Tibial artery (tissue), 4 donors: ENCODE measurements at regions not wholly inside any gene's neighbourhood (a gene's known extent, or its start where the extent isn't known, plus 50 kb on each side); places are given as distances from the start of the nearest gene placed in this dataset.

Experiments used
- DNase-seq, 2 donors: peaks; one replicate each; pipeline ENCODE4 v3.0.0-alpha.2; 2019
- H3K27ac ChIP-seq, 2 donors: fragments of 200-600 bp; sonication (generic) in 1 of 2; 1 replicate in 1 of 2; 2 replicates in 1 of 2; pipeline ENCODE4 v1.5.1; 2018 to 2019; ENCODE audit warnings: mild to moderate bottlenecking in 1 of 2
- H3K27me3 ChIP-seq, 2 donors: fragments of 200-600 bp; sonication (generic) in 1 of 2; one replicate each; pipeline versions ENCODE4 v1.5.1 to v1.6.0; 2016 to 2019
- H3K36me3 ChIP-seq, 3 donors: fragments of 200-600 bp; sonication (generic) in 2 of 3; one replicate each; pipeline ENCODE4 v1.5.1; 2016 to 2019; ENCODE audit warnings: mild to moderate bottlenecking in 2 of 3
- H3K4me1 ChIP-seq, 4 donors: fragments of 200-600 bp; sonication (generic) in 2 of 4; 1 replicate in 3 of 4; 2 replicates in 1 of 4; pipeline ENCODE4 v1.5.1; 2016 to 2019
- H3K4me3 ChIP-seq, 2 donors: fragments of 200-600 bp; sonication (generic) in 1 of 2; 1 replicate in 1 of 2; 2 replicates in 1 of 2; pipeline ENCODE4 v1.5.1; 2018 to 2019; ENCODE audit warnings: mild to moderate bottlenecking in 2 of 2
- H3K9me3 ChIP-seq, 3 donors: fragments of 200-600 bp; sonication (generic) in 1 of 3; one replicate each; pipeline ENCODE4 v1.5.1; 2016 to 2019
- intact Hi-C: fragments of 100-400 bp; cut with DNase I; formaldehyde crosslinking; loops from one replicate; pipeline ENCODE4 v1.15.0; 2023; ENCODE audit warnings: low total_unique reads
- TF ChIP-seq, protein P1 (sequence below), 2 experiments: fragments of 200-600 bp in 1 of 2; fragments of 450-650 bp in 1 of 2; IDR thresholded peaks; one replicate each; pipeline ENCODE4 v1.5.1; 2017 to 2019; ENCODE audit warnings: antibody characterized with exemption in 2 of 2, mild to moderate bottlenecking in 1 of 2, moderate library complexity in 1 of 2

DNA sequence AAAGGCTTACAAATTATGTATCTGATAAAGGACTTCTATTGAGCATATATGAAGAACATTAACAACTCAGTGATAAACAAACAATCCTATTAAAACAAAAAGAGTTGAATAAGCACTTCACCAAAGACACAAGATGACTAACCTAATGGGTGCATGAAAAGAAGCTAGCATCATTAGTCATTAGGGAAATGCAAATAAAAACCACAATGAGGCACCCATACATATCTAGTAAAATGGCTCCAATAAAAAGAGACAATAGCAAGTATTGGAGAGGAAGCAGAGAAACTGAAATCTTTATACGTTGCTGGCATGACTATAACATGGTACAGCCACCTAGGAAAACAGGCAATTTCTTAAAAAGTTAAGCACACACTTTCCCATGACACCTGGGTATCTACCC, 77.6 kb upstream of the ZMIZ1 start:
- DNase-seq: no peak
- Histone ChIP-seq H3K36me3 (no peaks in the 10 kb centered on the region), H3K4me3 (no peak overlapping the region), H3K27ac (no peak overlapping the region), H3K27me3 (no peaks in the 10 kb centered on the region), H3K4me1 (peaks cover 0 to 8% (median 1%) of the 10 kb centered on the region in 4 donors), H3K9me3 (no peaks in the 10 kb centered on the region)
- TF ChIP-seq, protein P1, sequence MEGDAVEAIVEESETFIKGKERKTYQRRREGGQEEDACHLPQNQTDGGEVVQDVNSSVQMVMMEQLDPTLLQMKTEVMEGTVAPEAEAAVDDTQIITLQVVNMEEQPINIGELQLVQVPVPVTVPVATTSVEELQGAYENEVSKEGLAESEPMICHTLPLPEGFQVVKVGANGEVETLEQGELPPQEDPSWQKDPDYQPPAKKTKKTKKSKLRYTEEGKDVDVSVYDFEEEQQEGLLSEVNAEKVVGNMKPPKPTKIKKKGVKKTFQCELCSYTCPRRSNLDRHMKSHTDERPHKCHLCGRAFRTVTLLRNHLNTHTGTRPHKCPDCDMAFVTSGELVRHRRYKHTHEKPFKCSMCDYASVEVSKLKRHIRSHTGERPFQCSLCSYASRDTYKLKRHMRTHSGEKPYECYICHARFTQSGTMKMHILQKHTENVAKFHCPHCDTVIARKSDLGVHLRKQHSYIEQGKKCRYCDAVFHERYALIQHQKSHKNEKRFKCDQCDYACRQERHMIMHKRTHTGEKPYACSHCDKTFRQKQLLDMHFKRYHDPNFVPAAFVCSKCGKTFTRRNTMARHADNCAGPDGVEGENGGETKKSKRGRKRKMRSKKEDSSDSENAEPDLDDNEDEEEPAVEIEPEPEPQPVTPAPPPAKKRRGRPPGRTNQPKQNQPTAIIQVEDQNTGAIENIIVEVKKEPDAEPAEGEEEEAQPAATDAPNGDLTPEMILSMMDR (IDR thresholded peaks at IDR 0.05): no peak
- intact Hi-C loops: no loop called here

DNA sequence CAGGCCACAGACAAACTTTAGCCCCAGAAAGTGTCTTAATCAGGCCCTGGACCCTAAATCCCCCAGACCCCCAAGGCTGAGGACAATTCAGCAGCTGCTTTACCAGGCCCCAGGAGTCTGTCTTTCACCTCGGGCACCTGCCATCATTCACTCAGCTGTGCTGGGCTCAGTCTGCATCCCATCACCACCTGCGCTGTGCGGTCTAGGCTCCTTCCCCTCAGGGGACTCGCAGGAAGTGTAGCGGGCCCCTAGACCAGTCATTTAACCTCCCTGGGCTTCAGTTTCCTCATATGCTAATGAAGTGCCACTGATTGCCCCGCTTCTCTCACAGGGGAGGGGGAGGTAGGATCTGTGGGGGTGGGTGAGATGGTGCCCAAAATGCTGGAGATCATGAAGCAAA, 76.4 kb upstream of the ZMIZ1 start:
- no peak overlapping the region for H3K27ac ChIP-seq
- no peak for DNase-seq
- no peaks in the 10 kb centered on the region for H3K4me1 ChIP-seq
- H3K36me3 ChIP-seq: no peaks in the 10 kb centered on the region
- intact Hi-C loops: no loop called here
- TF ChIP-seq, protein P1 (IDR thresholded peaks at IDR 0.05): no peak
- H3K9me3 ChIP-seq: no peaks in the 10 kb centered on the region
- H3K27me3 ChIP-seq: no peaks in the 10 kb centered on the region
- no peak overlapping the region for H3K4me3 ChIP-seq

DNA sequence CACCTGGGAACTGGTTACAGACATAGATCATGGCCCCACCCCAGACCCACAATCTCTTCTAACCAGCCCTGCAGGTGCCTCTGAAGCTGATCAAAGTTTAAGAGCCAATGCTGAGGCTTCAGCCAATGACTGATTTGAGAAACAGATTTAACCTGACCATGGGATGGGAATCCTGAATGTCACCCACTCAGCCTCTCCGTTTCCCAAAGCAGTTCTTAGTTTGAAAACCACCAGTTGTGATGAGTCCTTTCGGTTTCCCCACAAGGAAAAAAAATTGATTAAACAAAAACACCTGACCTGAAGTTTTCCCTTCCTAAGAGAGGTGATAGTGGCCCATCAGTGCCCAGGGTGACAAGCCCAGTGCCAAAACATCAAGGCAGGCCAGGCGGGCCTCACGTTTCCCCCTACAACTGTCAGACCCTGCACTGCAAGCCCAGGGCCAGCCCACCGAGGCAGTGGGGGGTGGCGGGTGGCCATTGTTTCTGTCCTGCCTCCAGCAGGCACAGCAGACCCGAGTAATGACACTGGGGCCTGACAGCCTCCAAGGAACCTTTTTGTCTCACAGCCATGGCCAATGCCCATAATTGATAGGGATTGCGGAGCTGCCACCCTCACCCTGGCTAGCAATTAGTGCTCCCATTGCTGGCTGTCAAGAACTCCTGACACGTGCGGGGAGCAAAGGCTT, 75.4 kb upstream of the ZMIZ1 start:
- Histone ChIP-seq H3K9me3 (no peaks in the 10 kb centered on the region), H3K4me1 (no peaks in the 10 kb centered on the region), H3K27ac (no peak overlapping the region), H3K27me3 (peaks cover 0 to under 1% of the 10 kb centered on the region in 2 donors), H3K36me3 (no peaks in the 10 kb centered on the region), H3K4me3 (no peak overlapping the region)
- intact Hi-C loops: no loop called here
- TF ChIP-seq, protein P1 (IDR thresholded peaks at IDR 0.05): no peak
- no peak for DNase-seq

DNA sequence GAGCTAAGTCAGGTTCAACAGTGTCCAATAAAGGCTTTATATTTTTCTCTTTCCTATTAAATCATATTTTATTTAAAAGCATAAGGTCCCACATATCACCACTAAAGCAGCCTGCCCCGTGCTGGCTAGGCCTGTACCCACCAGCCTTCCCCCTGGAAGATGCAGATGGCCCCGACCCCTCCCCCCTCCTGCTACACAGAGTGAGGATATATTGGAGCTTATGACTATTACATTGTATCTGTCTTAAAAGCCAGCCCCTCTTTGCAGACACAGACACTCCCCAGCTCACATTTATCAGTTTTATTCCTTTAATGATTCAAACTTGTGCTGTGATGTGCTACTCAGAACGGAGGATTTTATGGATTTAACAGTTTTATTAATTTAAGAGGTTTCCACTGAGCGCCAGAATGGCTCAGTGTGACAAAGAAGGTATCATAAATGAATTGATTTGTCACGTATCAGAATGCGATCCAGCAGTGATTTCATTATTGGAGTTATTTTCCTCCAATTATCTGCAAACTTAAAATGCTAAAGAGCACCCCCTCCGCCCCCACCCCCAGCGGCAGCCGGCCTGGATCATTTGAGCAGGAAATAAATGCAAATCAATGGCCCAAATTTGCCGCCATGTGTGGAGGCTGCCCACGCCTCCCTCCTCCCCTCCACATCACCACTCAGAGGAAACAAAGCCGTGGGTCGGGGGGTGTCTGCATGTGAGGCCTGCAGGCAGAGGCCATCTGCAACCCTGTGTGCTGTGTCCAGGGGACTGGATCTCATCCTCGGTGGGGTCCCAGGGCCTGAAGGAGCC, 72.6 kb upstream of the ZMIZ1 start:
- intact Hi-C loops: no loop called here
- TF ChIP-seq, protein P1 (IDR thresholded peaks at IDR 0.05): no peak
- DNase-seq: no peak
- no peaks in the 10 kb centered on the region for H3K36me3 ChIP-seq
- no peak overlapping the region for H3K27ac ChIP-seq
- H3K9me3 ChIP-seq: no peaks in the 10 kb centered on the region
- H3K4me3 ChIP-seq: no peak overlapping the region
- H3K27me3 ChIP-seq: peaks cover 0 to 17% of the 10 kb centered on the region in 2 donors
- H3K4me1 ChIP-seq: no peaks in the 10 kb centered on the region

DNA sequence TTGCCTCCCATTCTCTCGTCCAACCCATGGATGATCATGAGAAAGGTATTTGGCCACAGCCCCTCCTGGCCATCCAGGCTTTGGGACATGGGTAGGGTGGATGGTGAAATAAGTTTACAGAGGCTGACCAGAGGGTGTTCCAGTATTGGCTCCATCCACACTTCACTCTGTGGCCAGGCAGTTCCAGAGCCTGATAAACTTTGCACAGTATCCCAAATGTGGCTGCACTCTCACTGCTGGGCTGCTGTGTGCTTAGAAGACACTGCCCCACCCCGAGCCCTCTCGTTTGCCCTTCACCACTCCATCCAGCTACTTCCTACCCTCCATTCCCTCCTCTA, 72.0 kb upstream of the ZMIZ1 start:
- TF ChIP-seq, protein P1 (IDR thresholded peaks at IDR 0.05): no peak
- Histone ChIP-seq H3K4me1 (no peaks in the 10 kb centered on the region), H3K36me3 (no peaks in the 10 kb centered on the region), H3K27me3 (peaks cover 0 to 18% of the 10 kb centered on the region in 2 donors), H3K9me3 (no peaks in the 10 kb centered on the region), H3K4me3 (no peak overlapping the region), H3K27ac (no peak overlapping the region)
- intact Hi-C loops: no loop called here
- peak in 1 of 2 donors; percentile 44 for DNase-seq
